ENCODE measurements at regions not wholly inside any gene's neighbourhood (a gene's known extent, or its start where the extent isn't known, plus 50 kb on each side); places are given as distances from the start of the nearest gene placed in this dataset.
A peak's percentile ranks its signal among the peaks of the same experiment; 100 is the strongest.

GRCh38 chr10:30115626-30115940 lies 56.2 kb upstream of the JCAD start:
- no peak overlapping the region for H3K4me2 ChIP-seq (ENCODE audit: insufficient read depth, insufficient read length, low read length)
- TF ChIP-seq CTCF (conservative IDR thresholded peaks at IDR 0.05): no peak
- H3K9me3 Mint-ChIP-seq: no peaks in the 10 kb centered on the region
- no peaks in the 10 kb centered on the region for H3K23me2 ChIP-seq (ENCODE audit: insufficient read length, low read depth, low read length, poor library complexity, severe bottlenecking)
- H2BK12ac ChIP-seq (ENCODE audit: insufficient read length, low read depth, low read length): no peak overlapping the region
- H4K91ac ChIP-seq (ENCODE audit: insufficient read length, low read depth, low read length): no peak overlapping the region
- H3K56ac ChIP-seq (ENCODE audit: insufficient read length, low read depth, low read length): no peak overlapping the region
- H2BK120ac ChIP-seq (ENCODE audit: low read depth, low read length, poor library complexity, severe bottlenecking): no peak overlapping the region
- H3K79me1 ChIP-seq (ENCODE audit: insufficient read depth, low read depth, low read length, poor library complexity, severe bottlenecking): no peaks in the 10 kb centered on the region
- no peak overlapping the region for H3K18ac ChIP-seq (ENCODE audit: insufficient read length, low read depth, low read length)
- no peak overlapping the region for H2AFZ ChIP-seq (ENCODE audit: low read length)
- no peak for DNase-seq
- no peak overlapping the region for H3K4ac ChIP-seq (ENCODE audit: low read depth, low read length)
- H3K36me3 Mint-ChIP-seq (ENCODE audit: insufficient read depth in 1 of 3, low read depth in 3 of 3): no peaks in the 10 kb centered on the region
- H3K9me3 ChIP-seq (ENCODE audit: control insufficient read depth, low read depth, low read length): no peaks in the 10 kb centered on the region
- peaks cover 9 to 19% of the 10 kb centered on the region in 2 experiments for H3K4me1 Mint-ChIP-seq
- H4K5ac ChIP-seq (ENCODE audit: insufficient read length, low read depth, low read length): no peak overlapping the region
- no peak overlapping the region for H2AK5ac ChIP-seq (ENCODE audit: insufficient read length, low read length)
- no peaks in the 10 kb centered on the region; the same call in 1 of the 2 replicates for H3K27me3 Mint-ChIP-seq (ENCODE audit: low read depth)
- H2BK5ac ChIP-seq (ENCODE audit: insufficient read length, low read length): no peak overlapping the region
- no peaks in the 10 kb centered on the region for H3K27me3 ChIP-seq (ENCODE audit: insufficient read depth, low read length)
- H3K4me1 ChIP-seq (ENCODE audit: insufficient read depth, low read length): no peaks in the 10 kb centered on the region
- H4K8ac ChIP-seq (replicated peaks; ENCODE audit: insufficient read length, low read depth, low read length): no peak overlapping the region
- no peak overlapping the region for H3K23ac ChIP-seq (ENCODE audit: insufficient read length, low read depth, low read length)
- H3K9ac ChIP-seq (ENCODE audit: extremely low read depth, insufficient read length, low read length): no peak overlapping the region
- H2BK15ac ChIP-seq (ENCODE audit: low read depth, low read length): no peak overlapping the region
- no peak overlapping the region for H3K27ac ChIP-seq (ENCODE audit: insufficient read length, low read depth, low read length)
- no CpG with 5 or more reads among the region's 6 CpGs for WGBS (ENCODE audit: extremely low coverage, insufficient read length, low lambda C conversion rate)
- peak overlapping the region in 1 of 3 experiments; percentile 64; a peak in 1 of 7 replicates for H3K27ac Mint-ChIP-seq
- H4K20me1 ChIP-seq (ENCODE audit: control insufficient read depth, insufficient read depth, insufficient read length): no peaks in the 10 kb centered on the region
- no peak overlapping the region for H3K14ac ChIP-seq (ENCODE audit: insufficient read depth, low read length)
- H3T11ph ChIP-seq (ENCODE audit: low read length): no peak overlapping the region
- H3K79me2 ChIP-seq (ENCODE audit: insufficient read depth, low read length): no peaks in the 10 kb centered on the region
- no peak overlapping the region for H3K4me3 Mint-ChIP-seq
- H2BK20ac ChIP-seq (ENCODE audit: low read depth, low read length, poor library complexity, severe bottlenecking): no peak overlapping the region
